ENCODE measurements at regions not wholly inside any gene's neighbourhood (a gene's known extent, or its start where the extent isn't known, plus 50 kb on each side); places are given as distances from the start of the nearest gene placed in this dataset.

- TF ChIP-seq CTCF (IDR thresholded peaks at IDR 0.05; ENCODE audit: insufficient read depth, low read depth, low read length) (no peak), EZH2 (IDR thresholded peaks at IDR 0.05; ENCODE audit: insufficient read depth, low read length) (no peak)
These were observed 328.3 kb downstream of the KLHL13 start for GRCh38 chrX:117788339-117788738.
